ENCODE measurements at regions not wholly inside any gene's neighbourhood (a gene's known extent, or its start where the extent isn't known, plus 50 kb on each side); places are given as distances from the start of the nearest gene placed in this dataset.
"Not testable (repeated sequence)": the region's sequence is repeated elsewhere in the genome, so short reads cannot be mapped to it uniquely, and the experiment has no call there.

- H3K4me1 ChIP-seq = no peaks in the 10 kb centered on the region
- no peak overlapping the region for H3K4me3 ChIP-seq
- WGBS, 5 donors = 56 to 71% (median 65%) methylated on average over 3 of the region's 3 CpGs
- H3K27me3 ChIP-seq = no peaks in the 10 kb centered on the region
- no peak for DNase-seq
- no peak overlapping the region for H3K27ac ChIP-seq
- peaks cover 0 to 16% (median 0%) of the 10 kb centered on the region in 4 donors for H3K9me3 ChIP-seq
- no peak for TF ChIP-seq POLR2AphosphoS5 (IDR thresholded peaks at IDR 0.05)
- no peak for TF ChIP-seq CTCF (IDR thresholded peaks at IDR 0.05)
- TF ChIP-seq POLR2A (IDR thresholded peaks at IDR 0.05) = no peak
- no peak for TF ChIP-seq EP300 (IDR thresholded peaks at IDR 0.05)
- intact Hi-C loops (cut with DNase I; ENCODE audit: low total_unique reads) = no loop called here
- no peaks in the 10 kb centered on the region for H3K36me3 ChIP-seq
Observed at GRCh38 chr18:1036926-1037325, 132.3 kb downstream of the ADCYAP1 start.

- DNase-seq = no peak
- intact Hi-C loops (cut with DNase I; ENCODE audit: low total_unique reads) = no loop called here
- H3K27ac ChIP-seq = no peak overlapping the region
- H3K4me1 ChIP-seq = no peaks in the 10 kb centered on the region
- TF ChIP-seq POLR2A (IDR thresholded peaks at IDR 0.05) = no peak
- no peak for TF ChIP-seq POLR2AphosphoS5 (IDR thresholded peaks at IDR 0.05)
- no peak for TF ChIP-seq EP300 (IDR thresholded peaks at IDR 0.05)
- TF ChIP-seq CTCF (IDR thresholded peaks at IDR 0.05) = no peak
- WGBS, 5 donors = 42 to 52% (median 49%) methylated on average over 2 of the region's 2 CpGs
- no peaks in the 10 kb centered on the region for H3K27me3 ChIP-seq
- no peaks in the 10 kb centered on the region for H3K36me3 ChIP-seq
- H3K9me3 ChIP-seq = peaks cover 0 to 16% (median 0%) of the 10 kb centered on the region in 4 donors
- no peak overlapping the region for H3K4me3 ChIP-seq
Observed at GRCh38 chr18:1037776-1038175, 133.1 kb downstream of the ADCYAP1 start.

GRCh38 chr18:1039421-1039820 lies 134.8 kb downstream of the ADCYAP1 start:
- TF ChIP-seq POLR2A (IDR thresholded peaks at IDR 0.05) (no peak), EP300 (IDR thresholded peaks at IDR 0.05) (no peak)
- intact Hi-C loops (cut with DNase I; ENCODE audit: low total_unique reads) = no loop called here
- Histone ChIP-seq H3K27ac (no peak overlapping the region), H3K9me3 (peaks cover 0 to 11% (median 0%) of the 10 kb centered on the region in 4 donors), H3K27me3 (no peaks in the 10 kb centered on the region), H3K36me3 (no peaks in the 10 kb centered on the region), H3K4me3 (no peak overlapping the region), H3K4me1 (no peaks in the 10 kb centered on the region)
- 83 to 90% (median 87%) methylated on average over 7 of the region's 7 CpGs for WGBS, 5 donors
- no peak for DNase-seq

DNA sequence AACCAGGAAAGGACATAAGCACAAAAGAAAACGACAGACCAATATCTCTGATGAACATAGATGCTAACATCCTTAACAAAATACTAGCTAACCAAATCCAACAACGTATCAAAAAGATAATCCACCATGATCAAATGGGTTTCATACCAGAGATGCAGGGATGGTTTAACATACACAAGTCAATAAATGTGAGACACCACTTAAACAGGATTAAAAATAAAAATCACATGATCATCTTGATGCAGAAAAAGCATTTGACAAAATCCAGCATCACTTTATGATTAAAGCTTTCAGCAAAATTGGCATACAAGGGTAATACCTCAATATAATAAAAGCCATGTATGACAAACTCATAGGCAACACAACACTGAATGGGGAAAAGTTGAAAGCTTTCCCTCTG lies 138.4 kb downstream of the ADCYAP1 start:
- H3K36me3 ChIP-seq; intact Hi-C loops (cut with DNase I; ENCODE audit: low total_unique reads); H3K4me1 ChIP-seq; DNase-seq; H3K27me3 ChIP-seq; H3K27ac ChIP-seq; H3K4me3 ChIP-seq: not testable (repeated sequence)
- WGBS, 5 donors = 40 to 85% (median 68%) methylated on average over 2 of the region's 2 CpGs
- H3K9me3 ChIP-seq = peaks cover 0 to 11% (median 0%) of the 10 kb centered on the region in 4 donors

- no peaks in the 10 kb centered on the region for H3K4me1 ChIP-seq
- no peaks in the 10 kb centered on the region for H3K9me3 ChIP-seq
- H3K27ac ChIP-seq = no peak overlapping the region
- intact Hi-C loops (cut with DNase I; ENCODE audit: low total_unique reads) = no loop called here
- no peak overlapping the region for H3K4me3 ChIP-seq
- DNase-seq = no peak
- H3K36me3 ChIP-seq = no peaks in the 10 kb centered on the region
- WGBS, 5 donors = 26 to 32% (median 27%) methylated on average over 4 of the region's 4 CpGs
- no peak for TF ChIP-seq POLR2AphosphoS5 (IDR thresholded peaks at IDR 0.05)
- no peak for TF ChIP-seq EP300 (IDR thresholded peaks at IDR 0.05)
- TF ChIP-seq POLR2A (IDR thresholded peaks at IDR 0.05) = no peak
- TF ChIP-seq CTCF (IDR thresholded peaks at IDR 0.05) = no peak
- H3K27me3 ChIP-seq = no peaks in the 10 kb centered on the region
Observed at GRCh38 chr18:1045658-1046057, 141.0 kb downstream of the ADCYAP1 start.

Measured in stomach (tissue), 8 donors.